Loucy (cell line): ENCODE measurements at regions not wholly inside any gene's neighbourhood (a gene's known extent, or its start where the extent isn't known, plus 50 kb on each side); places are given as distances from the start of the nearest gene placed in this dataset.
"Not testable (repeated sequence)": the region's sequence is repeated elsewhere in the genome, so short reads cannot be mapped to it uniquely, and the experiment has no call there.

Source experiments
- H2AFZ ChIP-seq: fragments of 200-600 bp; sonication (generic); 2 replicates; pipeline ENCODE4 v1.6.0; 2016; ENCODE audit warnings: antibody characterized with exemption, mild to moderate bottlenecking, low read length, moderate library complexity
- H3F3A ChIP-seq: fragments of 200-600 bp; 2 replicates; pipeline ENCODE4 v1.6.0; 2016; ENCODE audit warnings: antibody characterized with exemption, low read depth, mild to moderate bottlenecking
- H3K27me3 ChIP-seq: fragments of 200-600 bp; sonication (generic); 2 replicates; pipeline ENCODE4 v1.6.1; 2014; ENCODE audit warnings: low read length, mild to moderate bottlenecking; ENCODE audit not compliant: insufficient read depth, poor library complexity, severe bottlenecking
- H3K36me3 ChIP-seq: fragments of 200-600 bp; sonication (generic); 2 replicates; pipeline ENCODE4 v1.6.1; 2016; ENCODE audit warnings: low read length; ENCODE audit not compliant: insufficient read depth
- H3K4me1 ChIP-seq: fragments of 200-600 bp; sonication (generic); 2 replicates; pipeline ENCODE4 v1.5.1; 2014; ENCODE audit warnings: low read length, mild to moderate bottlenecking; ENCODE audit not compliant: insufficient read depth, poor library complexity, severe bottlenecking
- H3K4me2 ChIP-seq: fragments of 200-600 bp; sonication (generic); 2 replicates; pipeline ENCODE4 v1.6.0; 2014; ENCODE audit warnings: antibody characterized with exemption, low read length, low read depth, mild to moderate bottlenecking; ENCODE audit not compliant: poor library complexity, severe bottlenecking
- H3K4me3 ChIP-seq: fragments of 200-600 bp; sonication (generic); 2 replicates; pipeline ENCODE4 v1.5.1; 2014; ENCODE audit warnings: low read length, mild to moderate bottlenecking, mixed read lengths; ENCODE audit not compliant: poor library complexity, severe bottlenecking
- H3K79me2 ChIP-seq: fragments of 200-600 bp; sonication (generic); 2 replicates; pipeline ENCODE4 v1.6.1; 2014; ENCODE audit warnings: low read length; ENCODE audit not compliant: insufficient read depth
- H3K9ac ChIP-seq: fragments of 200-600 bp; sonication (generic); 2 replicates; pipeline ENCODE4 v1.6.0; 2014; ENCODE audit warnings: mild to moderate bottlenecking, low read depth, low read length, moderate library complexity; ENCODE audit not compliant: poor library complexity, severe bottlenecking
- H3K9me2 ChIP-seq: fragments of 200-600 bp; sonication (generic); replicated peaks from 2 replicates; pipeline ENCODE4 v1.6.1; 2016; ENCODE audit warnings: low read depth, low read length, mixed read lengths
- H3K9me3 ChIP-seq: fragments of 200-600 bp; sonication (generic); 2 replicates; pipeline ENCODE4 v1.6.1; 2014; ENCODE audit warnings: mild to moderate bottlenecking, antibody characterized with exemption, low read length, low read depth; ENCODE audit not compliant: insufficient read depth
- H4K20me1 ChIP-seq: fragments of 200-600 bp; sonication (generic); 2 replicates; pipeline ENCODE4 v1.6.0; 2014; ENCODE audit warnings: antibody characterized with exemption, low read length, mild to moderate bottlenecking; ENCODE audit not compliant: insufficient read depth, poor library complexity, severe bottlenecking
- EZH2phosphoT487 ChIP-seq: fragments of 200-600 bp; IDR thresholded peaks from 2 replicates; pipeline ENCODE4 v1.6.1; 2018; ENCODE audit warnings: antibody characterized with exemption, mild to moderate bottlenecking, moderate library complexity, borderline replicate concordance
- TF ChIP-seq, protein P1 (sequence below): fragments of 200-600 bp; sonication (generic); conservative IDR thresholded peaks from 2 replicates; pipeline ENCODE4 v1.5.1; 2014; ENCODE audit warnings: mild to moderate bottlenecking, antibody characterized with exemption, low read length

DNA sequence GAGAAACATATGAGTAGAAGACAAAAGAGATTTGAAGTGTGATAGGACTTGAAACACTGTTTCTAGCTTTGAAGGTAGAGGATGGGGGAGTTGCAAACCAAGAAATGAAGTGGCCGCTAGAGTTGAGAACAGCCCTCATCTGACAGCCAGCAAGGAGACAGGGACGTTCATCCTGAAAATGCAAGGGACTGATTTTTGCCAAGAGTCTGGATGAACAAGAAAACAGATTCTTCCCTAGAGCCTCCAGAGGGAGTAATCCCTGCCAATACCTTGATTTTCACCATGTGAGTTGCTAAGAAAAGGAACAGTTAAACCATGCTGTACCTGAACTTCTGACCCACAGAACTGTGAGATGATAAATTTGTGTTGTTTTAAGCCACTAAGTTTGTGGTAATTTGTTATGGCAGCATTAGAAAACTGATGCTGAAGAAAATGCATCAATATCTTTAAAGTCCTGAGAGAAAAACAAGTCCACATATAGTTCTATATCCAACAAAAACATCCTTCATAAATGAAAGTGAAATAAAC is 154.0 kb upstream of the ADAMTSL1 start:
- Histone ChIP-seq H3K27me3 (no peaks in the 10 kb centered on the region), H3K4me1 (no peaks in the 10 kb centered on the region), H3K4me2 (no peak overlapping the region), H3K79me2 (no peaks in the 10 kb centered on the region), H3F3A (no peaks in the 10 kb centered on the region), H2AFZ (no peak overlapping the region), H3K9me2 (no peaks in the 10 kb centered on the region), H3K4me3 (no peak overlapping the region), H3K9ac (no peak overlapping the region), H3K9me3 (no peaks in the 10 kb centered on the region), H4K20me1 (no peaks in the 10 kb centered on the region), H3K36me3 (no peaks in the 10 kb centered on the region)
- no peak for TF ChIP-seq EZH2phosphoT487
- TF ChIP-seq, protein P1, sequence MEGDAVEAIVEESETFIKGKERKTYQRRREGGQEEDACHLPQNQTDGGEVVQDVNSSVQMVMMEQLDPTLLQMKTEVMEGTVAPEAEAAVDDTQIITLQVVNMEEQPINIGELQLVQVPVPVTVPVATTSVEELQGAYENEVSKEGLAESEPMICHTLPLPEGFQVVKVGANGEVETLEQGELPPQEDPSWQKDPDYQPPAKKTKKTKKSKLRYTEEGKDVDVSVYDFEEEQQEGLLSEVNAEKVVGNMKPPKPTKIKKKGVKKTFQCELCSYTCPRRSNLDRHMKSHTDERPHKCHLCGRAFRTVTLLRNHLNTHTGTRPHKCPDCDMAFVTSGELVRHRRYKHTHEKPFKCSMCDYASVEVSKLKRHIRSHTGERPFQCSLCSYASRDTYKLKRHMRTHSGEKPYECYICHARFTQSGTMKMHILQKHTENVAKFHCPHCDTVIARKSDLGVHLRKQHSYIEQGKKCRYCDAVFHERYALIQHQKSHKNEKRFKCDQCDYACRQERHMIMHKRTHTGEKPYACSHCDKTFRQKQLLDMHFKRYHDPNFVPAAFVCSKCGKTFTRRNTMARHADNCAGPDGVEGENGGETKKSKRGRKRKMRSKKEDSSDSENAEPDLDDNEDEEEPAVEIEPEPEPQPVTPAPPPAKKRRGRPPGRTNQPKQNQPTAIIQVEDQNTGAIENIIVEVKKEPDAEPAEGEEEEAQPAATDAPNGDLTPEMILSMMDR = no peak

DNA sequence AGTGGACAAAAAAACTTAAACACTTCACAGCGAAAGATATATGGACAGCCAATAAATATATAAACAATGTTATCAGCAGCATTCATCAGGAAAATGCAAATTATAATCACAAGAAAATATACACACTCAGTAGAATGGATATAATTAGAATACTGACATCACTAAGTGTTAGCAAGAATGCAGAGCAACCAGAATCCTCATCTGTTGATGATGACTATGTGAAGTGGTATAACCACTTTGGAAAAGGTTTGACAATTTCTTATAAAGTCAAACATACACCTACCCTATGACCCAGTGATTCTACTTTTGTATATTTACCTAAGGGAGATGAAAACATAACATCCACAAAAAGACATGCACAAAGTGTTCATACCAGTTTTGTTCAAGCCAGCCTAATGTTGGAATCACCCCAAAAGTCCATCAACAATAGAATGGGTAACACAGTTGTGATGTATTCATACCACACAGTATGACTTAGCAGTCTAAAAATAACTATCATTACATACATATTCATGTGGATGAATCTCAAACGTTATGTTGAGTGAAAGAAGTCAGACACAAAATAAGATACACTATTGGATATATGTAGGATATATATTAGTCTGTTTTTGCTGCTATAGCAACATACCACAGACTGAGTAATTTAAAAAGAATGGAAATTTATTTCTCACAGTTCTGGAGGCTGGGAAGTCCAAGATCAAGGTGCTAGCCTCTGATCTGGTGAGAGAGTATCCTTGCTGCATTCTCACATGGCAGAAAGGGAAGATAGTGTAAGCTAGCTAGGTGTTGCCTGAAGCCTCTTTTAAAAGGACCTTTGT is 148.8 kb upstream of the ADAMTSL1 start:
- H3K36me3 ChIP-seq = no peaks in the 10 kb centered on the region
- H3K9me3 ChIP-seq = no peaks in the 10 kb centered on the region
- H3K4me2 ChIP-seq = no peak overlapping the region
- H2AFZ ChIP-seq = no peak overlapping the region
- TF ChIP-seq, protein P1 = no peak
- no peak for TF ChIP-seq EZH2phosphoT487
- no peaks in the 10 kb centered on the region for H3K9me2 ChIP-seq
- no peaks in the 10 kb centered on the region for H3F3A ChIP-seq
- no peak overlapping the region for H3K4me3 ChIP-seq
- H3K27me3 ChIP-seq = no peaks in the 10 kb centered on the region
- H4K20me1 ChIP-seq = no peaks in the 10 kb centered on the region
- no peaks in the 10 kb centered on the region for H3K79me2 ChIP-seq
- H3K4me1 ChIP-seq = no peaks in the 10 kb centered on the region
- H3K9ac ChIP-seq = no peak overlapping the region

DNA sequence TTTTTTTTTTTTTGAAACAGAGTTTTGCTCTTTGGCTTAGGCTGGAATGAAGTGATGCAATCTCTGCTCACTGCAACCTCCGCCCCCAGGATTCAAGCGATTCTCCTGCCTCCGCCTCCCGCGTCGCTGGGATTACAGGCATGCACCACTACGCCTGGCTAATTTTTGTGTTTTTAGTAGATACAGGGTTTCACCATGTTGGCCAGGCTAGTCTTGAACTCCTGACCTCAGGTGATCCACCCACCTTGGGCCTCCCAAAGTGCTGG is 148.3 kb upstream of the ADAMTSL1 start:
- H3F3A ChIP-seq, H3K4me3 ChIP-seq, H3K4me1 ChIP-seq, H3K9ac ChIP-seq, H3K9me2 ChIP-seq, H2AFZ ChIP-seq, H3K4me2 ChIP-seq, H3K9me3 ChIP-seq, H4K20me1 ChIP-seq, H3K79me2 ChIP-seq, H3K27me3 ChIP-seq, H3K36me3 ChIP-seq: not testable (repeated sequence)

GRCh38 chr9:18327121-18327520 is 146.8 kb upstream of the ADAMTSL1 start:
- no peak for TF ChIP-seq EZH2phosphoT487
- TF ChIP-seq, protein P1 = no peak
- no peaks in the 10 kb centered on the region for H3F3A ChIP-seq
- no peaks in the 10 kb centered on the region for H3K4me1 ChIP-seq
- no peak overlapping the region for H3K4me3 ChIP-seq
- H3K4me2 ChIP-seq = no peak overlapping the region
- H3K27me3 ChIP-seq = no peaks in the 10 kb centered on the region
- H3K36me3 ChIP-seq = no peaks in the 10 kb centered on the region
- no peaks in the 10 kb centered on the region for H3K79me2 ChIP-seq
- H2AFZ ChIP-seq = no peak overlapping the region
- H3K9ac ChIP-seq = no peak overlapping the region
- H3K9me2 ChIP-seq = no peaks in the 10 kb centered on the region
- no peaks in the 10 kb centered on the region for H3K9me3 ChIP-seq
- H4K20me1 ChIP-seq = no peaks in the 10 kb centered on the region
